IMR-90 (cell line): ENCODE measurements at regions not wholly inside any gene's neighbourhood (a gene's known extent, or its start where the extent isn't known, plus 50 kb on each side); places are given as distances from the start of the nearest gene placed in this dataset.

ENCODE experiments used
- ATAC-seq: fragments of 200-7000 bp; cut with Tn5 transposase; 2 replicates; pipeline ENCODE4 v1.9.1; 2020; ENCODE audit warnings: low read depth, mild to moderate bottlenecking, moderate library complexity
- BruUV-seq: library from RNA; stranded (reverse); fragments of 400-500 nt; replicated peaks from 2 replicates; lab custom pipeline; 2021; lab: Mats Ljungman, UMichigan
- CTCF ChIA-PET: fragments of 300-600 bp; formaldehyde crosslinking; extraction: SDS; loops from one replicate; lab custom pipeline; 2021; ENCODE audit warnings: antibody characterized with exemption; lab: Yijun Ruan, JAX
- POLR2A ChIA-PET: fragments of 300-600 bp; sonication (Branson Sonifier 250); formaldehyde crosslinking; loops from one replicate; lab custom pipeline; 2022; ENCODE audit warnings: antibody characterized with exemption; ENCODE audit not compliant: unreplicated experiment; lab: Charles Lee
- DNase-seq: peaks from one replicate; pipeline ENCODE4 v3.0.0; 2013
- H2AFZ ChIP-seq: replicated peaks from 2 replicates; pipeline ENCODE3; 2013; ENCODE audit warnings: low read length, mild to moderate bottlenecking; ENCODE audit not compliant: poor library complexity
- H2AK5ac ChIP-seq: 2 replicates; pipeline ENCODE4 v1.6.1; 2013; ENCODE audit warnings: low read depth, low read length, inconsistent platforms
- H2AK9ac ChIP-seq: replicated peaks from 2 replicates; pipeline ENCODE3; 2013; ENCODE audit warnings: mild to moderate bottlenecking, low read depth, low read length, moderate library complexity; ENCODE audit not compliant: poor library complexity
- H2BK120ac ChIP-seq: 2 replicates; pipeline ENCODE4 v1.6.1; 2013; ENCODE audit warnings: low read depth, low read length, inconsistent platforms
- H2BK15ac ChIP-seq: 3 replicates; pipeline ENCODE4 v1.6.1; 2013; ENCODE audit warnings: low read depth, low read length, inconsistent platforms
- H2BK20ac ChIP-seq: 2 replicates; pipeline ENCODE4 v1.6.1; 2013; ENCODE audit warnings: low read depth, mild to moderate bottlenecking, inconsistent platforms, low read length, moderate library complexity
- H2BK5ac ChIP-seq: 2 replicates; pipeline ENCODE4 v1.6.1; 2013; ENCODE audit warnings: mild to moderate bottlenecking, low read depth, low read length, inconsistent platforms; ENCODE audit not compliant: poor library complexity, severe bottlenecking
- H3K14ac ChIP-seq: replicated peaks from 2 replicates; pipeline ENCODE4 v1.6.1; 2013; ENCODE audit warnings: low read depth, low read length, inconsistent platforms
- H3K18ac ChIP-seq: 2 replicates; pipeline ENCODE4 v1.6.1; 2013; ENCODE audit warnings: low read depth, low read length, control low read depth
- H3K23ac ChIP-seq: 2 replicates; pipeline ENCODE4 v1.6.1; 2013; ENCODE audit warnings: low read depth, low read length, inconsistent platforms
- H3K27ac ChIP-seq: 2 replicates; pipeline ENCODE4 v1.5.1; 2013; ENCODE audit warnings: mild to moderate bottlenecking, control low read depth, low read length; ENCODE audit not compliant: insufficient read depth
- H3K27me3 ChIP-seq: 2 replicates; pipeline ENCODE4 v1.6.1; 2013; ENCODE audit warnings: low read length; ENCODE audit not compliant: control insufficient read depth, insufficient read depth
- H3K36me3 ChIP-seq: 2 replicates; pipeline ENCODE4 v1.6.1; 2013; ENCODE audit warnings: low read length, mixed read lengths; ENCODE audit not compliant: control insufficient read depth, insufficient read depth
- H3K4ac ChIP-seq: 2 replicates; pipeline ENCODE4 v1.6.1; 2013; ENCODE audit warnings: low read depth, low read length, inconsistent platforms
- H3K4me1 ChIP-seq: 2 replicates; pipeline ENCODE4 v1.6.1; 2013; ENCODE audit warnings: low read length, mixed read lengths; ENCODE audit not compliant: control insufficient read depth, insufficient read depth
- H3K4me2 ChIP-seq: 2 replicates; pipeline ENCODE4 v1.6.1; 2013; ENCODE audit warnings: low read depth, mild to moderate bottlenecking, control low read depth, low read length, moderate library complexity
- H3K4me3 ChIP-seq: 2 replicates; pipeline ENCODE4 v1.5.1; 2013; ENCODE audit warnings: low read depth, mild to moderate bottlenecking, control low read depth, low read length, moderate library complexity; ENCODE audit not compliant: insufficient read depth
- H3K56ac ChIP-seq: 2 replicates; pipeline ENCODE4 v1.6.1; 2013; ENCODE audit warnings: low read length, inconsistent platforms; ENCODE audit not compliant: insufficient read depth; ENCODE audit errors: extremely low read depth
- H3K79me1 ChIP-seq, 2 experiments: 2 replicates each; pipeline ENCODE4 v1.6.1; 2013; ENCODE audit warnings: low read length in 2 of 2, inconsistent platforms in 1 of 2, low read depth in 1 of 2
- H3K9ac ChIP-seq: 2 replicates; pipeline ENCODE4 v1.6.1; 2013; ENCODE audit warnings: low read depth, low read length, control low read depth
- H3K9me1 ChIP-seq: 2 replicates; pipeline ENCODE4 v1.6.1; 2013; ENCODE audit warnings: low read length, inconsistent platforms; ENCODE audit not compliant: insufficient read depth
- H3K9me3 ChIP-seq: 2 replicates; pipeline ENCODE4 v1.6.1; 2013; ENCODE audit warnings: low read length; ENCODE audit not compliant: control insufficient read depth, insufficient read depth
- H4K20me1 ChIP-seq: 2 replicates; pipeline ENCODE4 v1.6.1; 2013; ENCODE audit warnings: low read length, inconsistent platforms; ENCODE audit not compliant: insufficient read depth
- H4K5ac ChIP-seq: 2 replicates; pipeline ENCODE4 v1.6.1; 2013; ENCODE audit warnings: mild to moderate bottlenecking, low read depth, low read length, control low read depth
- H4K8ac ChIP-seq, 2 experiments: 2 replicates each; pipeline ENCODE4 v1.6.1; 2013; ENCODE audit warnings: low read depth in 2 of 2, low read length in 2 of 2, control low read depth in 1 of 2, inconsistent platforms in 1 of 2
- H4K91ac ChIP-seq: 2 replicates; pipeline ENCODE4 v1.6.1; 2013; ENCODE audit warnings: low read depth, low read length, inconsistent platforms; ENCODE audit not compliant: insufficient read depth
- BHLHE40 ChIP-seq: fragments of 150-350 bp; IDR thresholded peaks from 2 replicates; pipeline ENCODE4 v1.6.1; 2016; ENCODE audit warnings: mild to moderate bottlenecking, low read depth, low read length
- CHD1 ChIP-seq: IDR thresholded peaks from 2 replicates; pipeline ENCODE4 v1.6.1; 2012; ENCODE audit warnings: low read depth, low read length, improper control_type of control experiment
- FOS ChIP-seq: fragments of 150-350 bp; IDR thresholded peaks from 2 replicates; pipeline ENCODE4 v1.6.1; 2016; ENCODE audit warnings: low read depth, low read length
- MAZ ChIP-seq: IDR thresholded peaks from 2 replicates; pipeline ENCODE4 v1.6.1; 2012; ENCODE audit warnings: low read depth, mild to moderate bottlenecking, low read length, improper control_type of control experiment, moderate library complexity, borderline replicate concordance
- MXI1 ChIP-seq: IDR thresholded peaks from 2 replicates; pipeline ENCODE4 v1.6.1; 2012; ENCODE audit warnings: low read depth, mild to moderate bottlenecking, low read length, moderate library complexity, borderline replicate concordance
- RCOR1 ChIP-seq: IDR thresholded peaks from 2 replicates; pipeline ENCODE4 v1.6.1; 2012; ENCODE audit warnings: mild to moderate bottlenecking, low read length, improper control_type of control experiment; ENCODE audit not compliant: insufficient replicate concordance
- RFX5 ChIP-seq: IDR thresholded peaks from 2 replicates; pipeline ENCODE4 v1.8.0; 2012; ENCODE audit warnings: low read depth, mild to moderate bottlenecking, low read length, moderate library complexity
- SMC3 ChIP-seq: fragments of 150-350 bp; IDR thresholded peaks from 2 replicates; pipeline ENCODE4 v1.6.1; 2016; ENCODE audit warnings: low read depth, mild to moderate bottlenecking, antibody characterized with exemption, low read length, moderate library complexity
- WGBS, 2 experiments: methylation state at CpG; one replicate each; pipeline versions ENCODE4 v1.1.5 to v1.1.7; 2013; ENCODE audit warnings: missing lambda C conversion rate in 2 of 2; ENCODE audit not compliant: insufficient read length in 1 of 2; ENCODE audit errors: extremely low coverage in 2 of 2; 5-methylcytosine and 5-hydroxymethylcytosine counted together
- dilution Hi-C: fragments of 300-500 bp; cut with HindIII; formaldehyde crosslinking; loops from one replicate; pipeline ENCODE4 v1.14.3; 2018; ENCODE audit warnings: low sequenced_read_pairs; ENCODE audit not compliant: unreplicated experiment
- in situ Hi-C: fragments of 300-500 bp; cut with MboI; formaldehyde crosslinking; loops from 3 replicates; pipeline ENCODE4 v1.14.3; 2019; ENCODE audit warnings: low sequenced_read_pairs, inconsistent platforms, mixed read lengths
- intact Hi-C: fragments of 100-400 bp; cut with micrococcal nuclease; formaldehyde crosslinking; loops from 2 replicates; pipeline ENCODE4 v1.10.0; 2022
- TF ChIP-seq, protein P1 (sequence below): fragments of 150-350 bp; IDR thresholded peaks from 2 replicates; pipeline ENCODE4 v1.6.1; 2016; ENCODE audit warnings: low read depth, mild to moderate bottlenecking, low read length, moderate library complexity, borderline replicate concordance
- TF ChIP-seq, protein P2 (sequence below): fragments of 150-350 bp; IDR thresholded peaks from 2 replicates; pipeline ENCODE4 v1.6.1; 2017; ENCODE audit warnings: mild to moderate bottlenecking, antibody characterized with exemption, low read length, low read depth

DNA sequence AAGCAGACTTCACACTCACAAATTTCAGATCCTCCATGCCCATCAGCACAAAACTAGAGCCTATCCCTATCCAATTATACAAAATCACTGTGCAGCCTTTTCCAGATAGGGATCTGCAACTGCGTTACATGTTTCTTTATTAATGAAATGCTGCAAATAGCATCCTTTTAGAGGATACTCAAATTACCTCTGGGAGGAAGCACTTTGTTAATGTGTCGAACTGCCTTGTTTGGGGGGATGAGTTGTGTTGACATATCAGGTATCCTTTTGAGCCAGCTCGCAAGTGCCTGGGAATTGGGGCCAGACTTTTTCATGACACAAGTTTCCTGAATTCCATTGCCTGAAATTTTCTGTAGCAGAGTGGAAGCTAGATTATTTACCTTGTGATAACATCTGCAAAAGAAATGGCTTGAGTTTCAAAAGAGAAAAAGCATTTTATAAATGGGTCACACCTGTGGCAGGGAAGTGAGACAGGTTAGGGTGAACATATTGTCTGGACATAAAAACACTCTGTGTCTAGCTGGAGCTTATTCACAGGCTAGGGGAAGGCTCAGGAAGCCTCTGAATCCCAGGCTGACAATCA lies 299.1 kb upstream of the MTNR1B start:
- H4K91ac ChIP-seq: no peak overlapping the region
- no peaks in the 10 kb centered on the region for H3K27me3 ChIP-seq
- H3K4me1 ChIP-seq: no peaks in the 10 kb centered on the region
- no peak overlapping the region for H2AK9ac ChIP-seq
- H3K4me2 ChIP-seq: no peak overlapping the region
- H2BK20ac ChIP-seq: no peak overlapping the region
- H3K9me1 ChIP-seq: no peaks in the 10 kb centered on the region
- H3K56ac ChIP-seq: no peak overlapping the region
- ATAC-seq (no peak), DNase-seq (no peak)
- H3K27ac ChIP-seq: no peak overlapping the region
- no peak for TF ChIP-seq MAZ
- TF ChIP-seq RFX5: no peak
- no peak for TF ChIP-seq FOS
- TF ChIP-seq, protein P1, sequence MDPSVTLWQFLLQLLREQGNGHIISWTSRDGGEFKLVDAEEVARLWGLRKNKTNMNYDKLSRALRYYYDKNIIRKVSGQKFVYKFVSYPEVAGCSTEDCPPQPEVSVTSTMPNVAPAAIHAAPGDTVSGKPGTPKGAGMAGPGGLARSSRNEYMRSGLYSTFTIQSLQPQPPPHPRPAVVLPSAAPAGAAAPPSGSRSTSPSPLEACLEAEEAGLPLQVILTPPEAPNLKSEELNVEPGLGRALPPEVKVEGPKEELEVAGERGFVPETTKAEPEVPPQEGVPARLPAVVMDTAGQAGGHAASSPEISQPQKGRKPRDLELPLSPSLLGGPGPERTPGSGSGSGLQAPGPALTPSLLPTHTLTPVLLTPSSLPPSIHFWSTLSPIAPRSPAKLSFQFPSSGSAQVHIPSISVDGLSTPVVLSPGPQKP: no peak
- TF ChIP-seq SMC3: no peak
- TF ChIP-seq, protein P2, sequence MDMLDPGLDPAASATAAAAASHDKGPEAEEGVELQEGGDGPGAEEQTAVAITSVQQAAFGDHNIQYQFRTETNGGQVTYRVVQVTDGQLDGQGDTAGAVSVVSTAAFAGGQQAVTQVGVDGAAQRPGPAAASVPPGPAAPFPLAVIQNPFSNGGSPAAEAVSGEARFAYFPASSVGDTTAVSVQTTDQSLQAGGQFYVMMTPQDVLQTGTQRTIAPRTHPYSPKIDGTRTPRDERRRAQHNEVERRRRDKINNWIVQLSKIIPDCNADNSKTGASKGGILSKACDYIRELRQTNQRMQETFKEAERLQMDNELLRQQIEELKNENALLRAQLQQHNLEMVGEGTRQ: no peak
- TF ChIP-seq MXI1: no peak
- TF ChIP-seq RCOR1: no peak
- no peak for TF ChIP-seq CHD1
- TF ChIP-seq BHLHE40: no peak
- no peak overlapping the region for H3K14ac ChIP-seq
- no peak overlapping the region for H3K18ac ChIP-seq
- ChIA-PET CTCF (no interaction called here), POLR2A (no interaction called here)
- no peak overlapping the region for H3K23ac ChIP-seq
- no peak overlapping the region for H3K4me3 ChIP-seq
- H2BK15ac ChIP-seq: no peak overlapping the region
- no peak overlapping the region for H3K9ac ChIP-seq
- H2BK120ac ChIP-seq: no peak overlapping the region
- no peaks in the 10 kb centered on the region for H4K20me1 ChIP-seq
- no peaks in the 10 kb centered on the region for H3K9me3 ChIP-seq
- dilution Hi-C loops (no loop called here), intact Hi-C loops (no loop called here), in situ Hi-C loops (no loop called here)
- WGBS, 2 experiments: no CpG with 5 or more reads among the region's 3 CpGs
- H3K4ac ChIP-seq: no peak overlapping the region
- H2AFZ ChIP-seq: no peak overlapping the region
- BruUV-seq: no TSS peak
- no peak overlapping the region for H2BK5ac ChIP-seq
- no peaks in the 10 kb centered on the region for H3K36me3 ChIP-seq
- H4K8ac ChIP-seq: no peak overlapping the region
- H3K79me1 ChIP-seq: no peaks in the 10 kb centered on the region
- no peak overlapping the region for H2AK5ac ChIP-seq
- no peak overlapping the region for H4K5ac ChIP-seq
